ENCODE measurements at regions not wholly inside any gene's neighbourhood (a gene's known extent, or its start where the extent isn't known, plus 50 kb on each side); places are given as distances from the start of the nearest gene placed in this dataset.

GRCh38 chr18:11322716-11323115, 173.3 kb upstream of the PIEZO2 start:
- TF ChIP-seq CTCF (IDR thresholded peaks at IDR 0.05; ENCODE audit: poor library complexity), result no peak
- no peak for TF ChIP-seq EZH2 (IDR thresholded peaks at IDR 0.05; ENCODE audit: borderline replicate concordance)
- TF ChIP-seq EZH2phosphoT487 (IDR thresholded peaks at IDR 0.05; ENCODE audit: low read depth, severe bottlenecking, unreplicated experiment), result no peak

Data from hepatocyte (in vitro differentiated cells).